Right cardiac atrium (tissue), 5 donors: ENCODE measurements at regions not wholly inside any gene's neighbourhood (a gene's known extent, or its start where the extent isn't known, plus 50 kb on each side); places are given as distances from the start of the nearest gene placed in this dataset.
"Not testable (repeated sequence)": the region's sequence is repeated elsewhere in the genome, so short reads cannot be mapped to it uniquely, and the experiment has no call there.

Source experiments
- ATAC-seq, 2 donors: fragments of 200-7000 bp; cut with Tn5 transposase; one replicate each; pipeline versions ENCODE4 v1.8.0 to v1.9.1; 2020; ENCODE audit warnings: moderate library complexity in 2 of 2, mild to moderate bottlenecking in 1 of 2
- DNase-seq, 3 donors: peaks; one replicate each; pipeline ENCODE4 v3.0.0-alpha.2; 2020
- H3K27ac ChIP-seq: one replicate; pipeline ENCODE4 v1.5.1; 2013; ENCODE audit warnings: mild to moderate bottlenecking, low read length, control low read depth, moderate library complexity
- H3K27me3 ChIP-seq: one replicate; pipeline ENCODE4 v1.6.1; 2013; ENCODE audit not compliant: control insufficient read depth, insufficient read depth
- H3K4me1 ChIP-seq: one replicate; pipeline ENCODE4 v1.6.1; 2013; ENCODE audit warnings: low read length; ENCODE audit not compliant: control insufficient read depth, insufficient read depth
- H3K4me3 ChIP-seq: one replicate; pipeline ENCODE4 v1.5.1; 2013; ENCODE audit warnings: low read length, control low read depth
- H3K9me3 ChIP-seq: one replicate; pipeline ENCODE4 v1.6.1; 2013; ENCODE audit warnings: low read length; ENCODE audit not compliant: control insufficient read depth
- WGBS: extraction: QIAGEN DNeasy Blood & Tissue Kit; methylation state at CpG from one replicate; pipeline ENCODE4 v1.1.7; 2013; 5-methylcytosine and 5-hydroxymethylcytosine counted together
- intact Hi-C, 4 donors: fragments of 100-400 bp; cut with DNase I; formaldehyde crosslinking; loops; one replicate each; pipeline versions ENCODE4 v1.11.0 to v1.14.0; 2022 to 2023
- donor health status: healthy with polysubstance abuse.
- donor health status: DM: no; HTN: yes; CAD: no.
- donor health status: DM: no; HTN: no; CAD: no.
- donor health status: DM: no; HTN: yes; CAD: no; lungs with severe emphysema.
- donor health status: DM: yes; HTN: yes; CAD: no.

DNA sequence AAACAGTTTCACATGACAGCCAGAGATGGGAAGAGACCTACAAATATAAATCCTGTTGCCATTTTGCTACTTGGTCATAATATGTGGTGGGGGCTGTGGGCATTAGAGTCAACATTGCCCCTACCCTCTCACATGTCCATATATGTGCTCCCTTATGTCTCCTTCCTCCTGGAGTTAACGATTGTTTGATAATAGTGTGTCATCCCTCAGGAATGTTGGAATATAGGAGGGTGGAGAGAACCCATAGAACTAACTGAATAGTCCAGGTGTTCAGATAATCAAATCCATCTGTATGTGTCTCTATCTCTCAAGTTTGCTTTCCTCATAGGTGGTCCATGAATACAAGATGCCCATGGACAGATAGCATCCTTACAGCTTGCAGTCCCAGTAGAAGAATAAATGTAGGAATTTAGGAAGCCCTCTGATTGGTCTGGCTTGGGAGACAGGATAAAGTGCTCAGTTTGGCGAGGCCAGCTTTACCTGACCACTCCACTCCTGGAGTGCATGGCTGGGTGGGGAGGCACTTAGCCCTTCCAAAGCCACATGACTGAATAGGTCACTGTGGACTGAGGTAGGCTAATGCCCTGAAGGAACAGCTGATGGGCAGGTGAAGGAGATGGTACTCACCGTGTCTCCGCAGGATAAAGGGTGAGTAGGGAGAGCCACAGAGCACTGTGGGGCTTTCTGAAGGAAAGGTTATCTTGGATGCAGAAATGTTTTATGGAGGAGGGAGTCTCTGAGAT, 166.9 kb downstream of the CDCA7 start:
- intact Hi-C loops: no loop called here
- 76% methylated on average over 4 of the region's 4 CpGs for WGBS

DNA sequence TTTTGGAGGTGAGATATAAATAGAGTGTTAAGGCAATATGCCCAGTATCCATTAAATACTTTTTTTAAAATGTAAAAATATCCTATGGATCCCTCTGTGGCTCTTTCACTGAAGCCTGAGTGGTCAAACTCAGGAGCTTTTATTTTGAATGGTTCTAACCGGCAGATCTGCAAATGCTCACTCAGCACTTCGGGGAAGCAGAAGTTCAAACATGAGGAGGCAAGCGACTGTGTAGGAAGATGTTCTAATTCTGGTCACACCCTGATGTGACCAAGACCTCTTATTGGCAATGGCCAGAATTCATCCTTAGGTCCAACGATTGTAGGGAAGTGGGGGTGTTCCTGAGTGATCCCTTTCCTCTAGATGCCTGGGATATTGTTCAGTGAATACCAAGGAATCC, 168.8 kb downstream of the CDCA7 start:
- intact Hi-C loops: no loop called here
- no peaks in the 10 kb centered on the region for H3K9me3 ChIP-seq
- ATAC-seq: peak; percentile 36 to 54
- no peak overlapping the region for H3K27ac ChIP-seq
- H3K4me1 ChIP-seq: no peaks in the 10 kb centered on the region
- peaks cover 3% of the 10 kb centered on the region for H3K27me3 ChIP-seq
- H3K4me3 ChIP-seq: no peak overlapping the region
- DNase-seq: no peak
- 8% methylated on average over 4 of the region's 4 CpGs for WGBS

More for the DNA sequence above, 166.9 kb downstream of the CDCA7 start:
- ATAC-seq: no peak
- Histone ChIP-seq H3K4me1 (no peaks in the 10 kb centered on the region), H3K4me3 (no peak overlapping the region), H3K27ac (no peak overlapping the region), H3K9me3 (no peaks in the 10 kb centered on the region), H3K27me3 (peaks cover 3% of the 10 kb centered on the region)
- no peak for DNase-seq

GRCh38 chr2:173524256-173524955, 169.7 kb downstream of the CDCA7 start:
- H3K4me3 ChIP-seq: no peak overlapping the region
- no peaks in the 10 kb centered on the region for H3K9me3 ChIP-seq
- no peak for DNase-seq
- no peaks in the 10 kb centered on the region for H3K4me1 ChIP-seq
- 80% methylated on average over 7 of the region's 7 CpGs for WGBS
- H3K27ac ChIP-seq: no peak overlapping the region
- intact Hi-C loops: no loop called here
- peak; percentile 57 to 61 for ATAC-seq
- peaks cover 3% of the 10 kb centered on the region for H3K27me3 ChIP-seq

DNA sequence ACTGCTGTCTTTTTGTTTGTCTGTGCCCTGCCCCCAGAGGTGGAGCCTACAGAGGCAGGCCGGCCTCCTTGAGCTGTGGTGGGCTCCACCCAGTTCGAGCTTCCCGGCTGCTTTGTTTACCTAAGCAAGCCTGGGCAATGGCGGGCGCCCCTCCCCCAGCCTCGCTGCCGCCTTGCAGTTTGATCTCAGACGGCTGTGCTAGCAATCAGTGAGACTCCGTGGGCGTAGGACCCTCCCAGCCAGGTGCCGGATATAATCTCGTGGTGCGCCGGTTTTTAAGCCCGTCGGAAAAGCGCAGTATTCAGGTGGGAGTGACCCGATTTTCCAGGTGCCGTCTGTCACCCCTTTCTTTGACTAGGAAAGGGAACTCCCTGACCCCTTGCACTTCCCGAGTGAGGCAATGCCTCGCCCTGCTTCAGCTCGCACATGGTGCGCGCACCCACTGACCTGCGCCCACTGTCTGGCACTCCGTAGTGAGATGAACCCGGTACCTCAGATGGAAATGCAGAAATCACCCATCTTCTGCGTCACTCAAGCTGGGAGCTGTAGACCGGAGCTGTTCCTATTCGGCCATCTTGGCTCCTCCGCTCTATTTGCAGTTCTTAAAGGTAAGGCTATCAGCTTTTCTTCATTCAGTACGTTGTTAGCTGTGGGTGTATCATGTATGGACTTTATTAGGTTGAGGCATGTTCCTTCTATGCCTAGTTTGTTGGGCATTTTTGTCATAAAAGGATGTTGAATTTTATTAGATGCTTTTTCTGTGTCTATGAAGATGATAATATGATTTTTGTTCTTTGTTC, 178.3 kb downstream of the CDCA7 start:
- H3K4me1 ChIP-seq, ATAC-seq, intact Hi-C loops, H3K4me3 ChIP-seq, H3K27me3 ChIP-seq, H3K9me3 ChIP-seq, H3K27ac ChIP-seq, DNase-seq: not testable (repeated sequence)
- 86% methylated on average over 29 of the region's 32 CpGs for WGBS

DNA sequence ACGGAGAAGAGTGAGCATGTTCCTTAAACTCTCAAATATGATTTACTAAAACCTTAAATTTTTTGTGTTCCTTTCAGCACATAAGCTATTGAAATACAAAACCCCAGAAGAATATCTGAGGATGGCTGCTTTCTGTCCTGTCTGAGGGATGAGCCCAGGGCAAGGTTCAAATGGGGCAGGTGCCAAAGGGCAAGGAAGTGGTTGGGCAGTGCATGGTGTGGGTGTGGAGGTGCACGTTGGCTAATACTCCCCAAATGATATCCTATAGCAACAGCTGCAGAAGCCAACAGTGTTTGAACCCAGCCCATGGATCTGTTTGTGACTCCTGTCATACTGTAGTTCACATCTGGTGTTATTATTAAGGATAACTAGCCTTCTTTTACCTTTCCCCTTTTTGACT, 183.0 kb downstream of the CDCA7 start:
- Histone ChIP-seq H3K4me1 (no peaks in the 10 kb centered on the region), H3K9me3 (no peaks in the 10 kb centered on the region), H3K27ac (no peak overlapping the region), H3K4me3 (no peak overlapping the region), H3K27me3 (no peaks in the 10 kb centered on the region)
- intact Hi-C loops: no loop called here
- 75% methylated on average over 2 of the region's 2 CpGs for WGBS
- no peak for DNase-seq
- ATAC-seq: no peak

DNA sequence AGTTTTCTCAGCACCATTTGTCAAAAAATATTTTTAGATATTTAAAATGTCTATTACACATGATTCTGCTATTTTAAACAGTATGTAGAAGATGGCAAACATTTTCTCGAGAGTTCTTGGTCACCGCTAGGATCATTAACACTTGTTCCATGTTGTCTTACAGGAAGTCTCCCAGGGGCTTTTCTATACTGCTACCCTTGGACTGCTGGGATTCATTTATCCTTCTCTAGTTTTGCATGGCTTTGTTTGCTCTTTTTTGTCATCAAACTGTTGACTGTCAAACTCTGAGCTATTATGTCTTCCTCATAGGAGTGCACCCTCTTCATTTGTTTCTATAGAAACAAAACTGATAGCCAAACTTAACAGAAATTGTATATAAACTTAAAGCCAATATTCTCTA, 184.9 kb downstream of the CDCA7 start:
- intact Hi-C loops: no loop called here

GRCh38 chr2:173544641-173545363, 190.1 kb downstream of the CDCA7 start:
- Histone ChIP-seq H3K4me3 (no peak overlapping the region), H3K9me3 (no peaks in the 10 kb centered on the region), H3K4me1 (no peaks in the 10 kb centered on the region), H3K27ac (no peak overlapping the region), H3K27me3 (no peaks in the 10 kb centered on the region)
- intact Hi-C loops: no loop called here
- 78% methylated on average over 6 of the region's 6 CpGs for WGBS
- ATAC-seq (no peak), DNase-seq (no peak)

More for the DNA sequence above, 184.9 kb downstream of the CDCA7 start:
- 95% methylated on average over 2 of the region's 2 CpGs for WGBS
- DNase-seq (no peak), ATAC-seq (no peak)
- no peak overlapping the region for H3K27ac ChIP-seq
- no peaks in the 10 kb centered on the region for H3K4me1 ChIP-seq
- no peak overlapping the region for H3K4me3 ChIP-seq
- no peaks in the 10 kb centered on the region for H3K27me3 ChIP-seq
- no peaks in the 10 kb centered on the region for H3K9me3 ChIP-seq

DNA sequence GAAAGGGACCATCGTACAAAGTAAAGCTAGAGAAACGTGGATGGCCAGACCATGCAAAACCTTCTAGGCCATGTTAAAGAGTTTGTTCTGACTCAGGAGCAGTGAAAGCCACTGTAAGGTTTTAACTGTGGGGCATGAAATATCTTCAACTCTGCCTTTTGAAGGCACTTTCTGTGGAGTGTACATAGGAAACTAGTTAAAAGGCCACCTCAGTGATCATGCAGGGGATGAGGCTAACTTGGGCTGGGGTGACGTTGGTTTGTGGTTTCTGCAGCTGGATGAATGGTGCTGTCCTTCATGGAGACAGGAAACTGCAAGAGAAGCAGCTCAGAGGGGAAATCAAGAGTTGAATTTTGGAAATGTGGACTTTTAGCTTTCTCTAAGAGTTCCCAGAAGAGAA, 190.7 kb downstream of the CDCA7 start:
- H3K4me3 ChIP-seq: no peak overlapping the region
- H3K4me1 ChIP-seq: no peaks in the 10 kb centered on the region
- intact Hi-C loops: no loop called here
- ATAC-seq: no peak
- H3K27ac ChIP-seq: no peak overlapping the region
- 62% methylated on average over 3 of the region's 3 CpGs for WGBS
- DNase-seq: peak in 1 of 3 donors; percentile 11
- no peaks in the 10 kb centered on the region for H3K27me3 ChIP-seq
- no peaks in the 10 kb centered on the region for H3K9me3 ChIP-seq

- no peaks in the 10 kb centered on the region for H3K4me1 ChIP-seq
- H3K27ac ChIP-seq: no peak overlapping the region
- intact Hi-C loops: no loop called here
- ATAC-seq (no peak), DNase-seq (no peak)
- no peak overlapping the region for H3K4me3 ChIP-seq
- 92% methylated on average over 6 of the region's 6 CpGs for WGBS
- no peaks in the 10 kb centered on the region for H3K27me3 ChIP-seq
- no peaks in the 10 kb centered on the region for H3K9me3 ChIP-seq
Measured at GRCh38 chr2:173547499-173547898, 192.8 kb downstream of the CDCA7 start.

GRCh38 chr2:173550143-173550542, 195.5 kb downstream of the CDCA7 start:
- H3K9me3 ChIP-seq: no peaks in the 10 kb centered on the region
- ATAC-seq (no peak), DNase-seq (no peak)
- H3K27ac ChIP-seq: no peak overlapping the region
- no peaks in the 10 kb centered on the region for H3K4me1 ChIP-seq
- no peak overlapping the region for H3K4me3 ChIP-seq
- H3K27me3 ChIP-seq: no peaks in the 10 kb centered on the region
- 72% methylated on average over 1 of the region's 1 CpG for WGBS
- intact Hi-C loops: no loop called here
